IPS-15b (cell line): ENCODE measurements at regions not wholly inside any gene's neighbourhood (a gene's known extent, or its start where the extent isn't known, plus 50 kb on each side); places are given as distances from the start of the nearest gene placed in this dataset.

ENCODE experiments used
- H3K27me3 ChIP-seq: one replicate; pipeline ENCODE4 v1.6.1; 2013; ENCODE audit warnings: low read length; ENCODE audit not compliant: control insufficient read depth, insufficient read depth
- H3K36me3 ChIP-seq: one replicate; pipeline ENCODE4 v1.6.1; 2013; ENCODE audit warnings: low read length; ENCODE audit not compliant: control insufficient read depth, insufficient read depth
- H3K4me1 ChIP-seq: one replicate; pipeline ENCODE4 v1.6.1; 2013; ENCODE audit warnings: mild to moderate bottlenecking, low read length; ENCODE audit not compliant: control insufficient read depth, insufficient read depth
- H3K4me3 ChIP-seq: one replicate; pipeline ENCODE4 v1.5.1; 2013; ENCODE audit warnings: low read depth, low read length
- H3K9ac ChIP-seq: one replicate; pipeline ENCODE4 v1.6.1; 2013; ENCODE audit warnings: low read depth, mild to moderate bottlenecking, low read length
- H3K9me3 ChIP-seq: one replicate; pipeline ENCODE4 v1.6.1; 2013; ENCODE audit warnings: mild to moderate bottlenecking, low read length; ENCODE audit not compliant: control insufficient read depth, insufficient read depth

GRCh38 chr14:40296821-40297220 lies 864.6 kb upstream of the FBXO33 start:
- Histone ChIP-seq H3K9me3 (no peaks in the 10 kb centered on the region), H3K9ac (no peak overlapping the region), H3K36me3 (no peaks in the 10 kb centered on the region), H3K4me3 (no peak overlapping the region), H3K4me1 (no peaks in the 10 kb centered on the region), H3K27me3 (no peaks in the 10 kb centered on the region)

DNA sequence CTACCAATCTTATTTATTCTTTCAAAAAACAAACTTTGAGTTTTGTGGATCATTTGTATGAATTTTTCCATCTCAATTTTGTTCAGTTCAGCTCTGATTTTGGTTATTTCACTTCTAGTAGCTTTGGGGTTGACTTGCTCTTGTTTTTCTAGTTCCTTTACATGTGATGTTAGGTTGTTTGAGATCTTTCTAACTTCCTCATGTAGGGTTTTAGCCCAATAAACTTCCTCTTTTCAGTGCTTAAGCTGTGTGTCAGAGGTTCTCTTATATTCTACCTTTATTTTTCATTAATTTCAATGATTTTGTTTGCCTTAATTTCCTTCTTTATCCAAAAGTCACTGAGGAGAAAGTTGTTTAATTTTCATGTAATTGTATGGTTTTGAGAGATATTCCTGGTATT lies 860.4 kb upstream of the FBXO33 start:
- Histone ChIP-seq H3K9ac (no peak overlapping the region), H3K9me3 (no peaks in the 10 kb centered on the region), H3K27me3 (no peaks in the 10 kb centered on the region), H3K36me3 (no peaks in the 10 kb centered on the region), H3K4me3 (no peak overlapping the region), H3K4me1 (no peaks in the 10 kb centered on the region)

DNA sequence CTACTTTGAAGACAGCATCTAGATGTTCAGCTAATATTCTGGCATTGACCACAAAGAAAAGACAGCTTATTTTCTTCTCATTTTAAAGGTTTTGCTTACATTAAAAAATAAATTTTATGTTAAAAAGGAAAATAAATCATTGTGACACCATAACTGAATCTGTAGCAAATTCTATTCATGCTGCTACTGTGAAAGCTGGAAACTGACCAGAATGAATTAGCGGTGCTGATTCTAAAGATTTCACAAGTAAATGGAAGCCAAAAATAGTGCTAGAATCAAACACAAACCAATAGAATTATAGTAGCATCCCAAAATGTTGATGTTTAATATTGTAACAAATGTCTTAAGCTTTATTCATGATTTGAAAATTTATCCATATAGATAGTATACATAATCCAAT lies 850.0 kb upstream of the FBXO33 start:
- H3K9ac ChIP-seq, result no peak overlapping the region
- H3K4me3 ChIP-seq, result no peak overlapping the region
- no peaks in the 10 kb centered on the region for H3K4me1 ChIP-seq
- no peaks in the 10 kb centered on the region for H3K9me3 ChIP-seq
- H3K36me3 ChIP-seq, result no peaks in the 10 kb centered on the region
- H3K27me3 ChIP-seq, result no peaks in the 10 kb centered on the region

GRCh38 chr14:40280652-40281051 lies 848.4 kb upstream of the FBXO33 start:
- Histone ChIP-seq H3K36me3 (no peaks in the 10 kb centered on the region), H3K9me3 (no peaks in the 10 kb centered on the region), H3K4me3 (no peak overlapping the region), H3K4me1 (no peaks in the 10 kb centered on the region), H3K27me3 (no peaks in the 10 kb centered on the region), H3K9ac (no peak overlapping the region)

DNA sequence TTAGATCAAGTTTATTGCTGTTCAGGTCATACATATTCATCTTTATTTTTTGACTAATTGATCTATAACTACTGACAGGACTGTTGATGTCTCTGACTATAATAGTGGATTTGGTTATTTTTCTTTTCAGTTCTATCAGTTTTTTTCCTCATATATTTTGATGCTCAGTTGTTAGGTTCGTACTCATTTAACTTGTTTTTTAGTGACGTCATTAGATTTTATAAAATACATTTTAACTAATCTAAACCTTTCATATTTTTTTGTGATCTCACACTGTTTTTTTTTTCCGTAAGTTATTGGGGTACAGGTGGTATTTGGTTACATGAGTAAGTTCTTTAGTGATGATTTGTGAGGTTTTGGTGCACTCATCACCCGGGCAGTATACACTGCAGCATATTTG lies 841.2 kb upstream of the FBXO33 start:
- Histone ChIP-seq H3K36me3 (no peaks in the 10 kb centered on the region), H3K27me3 (no peaks in the 10 kb centered on the region), H3K4me3 (no peak overlapping the region), H3K4me1 (peaks cover 5% of the 10 kb centered on the region), H3K9me3 (no peaks in the 10 kb centered on the region), H3K9ac (no peak overlapping the region)

GRCh38 chr14:40271480-40271879 lies 839.2 kb upstream of the FBXO33 start:
- H3K9ac ChIP-seq, result no peak overlapping the region
- no peaks in the 10 kb centered on the region for H3K36me3 ChIP-seq
- peaks cover 5% of the 10 kb centered on the region for H3K4me1 ChIP-seq
- H3K4me3 ChIP-seq, result no peak overlapping the region
- H3K27me3 ChIP-seq, result no peaks in the 10 kb centered on the region
- no peaks in the 10 kb centered on the region for H3K9me3 ChIP-seq

- no peaks in the 10 kb centered on the region for H3K27me3 ChIP-seq
- H3K36me3 ChIP-seq, result no peaks in the 10 kb centered on the region
- no peaks in the 10 kb centered on the region for H3K9me3 ChIP-seq
- H3K4me1 ChIP-seq, result peaks cover 5% of the 10 kb centered on the region
- no peak overlapping the region for H3K9ac ChIP-seq
- H3K4me3 ChIP-seq, result no peak overlapping the region
Observed at GRCh38 chr14:40269436-40269835, 837.2 kb upstream of the FBXO33 start.

DNA sequence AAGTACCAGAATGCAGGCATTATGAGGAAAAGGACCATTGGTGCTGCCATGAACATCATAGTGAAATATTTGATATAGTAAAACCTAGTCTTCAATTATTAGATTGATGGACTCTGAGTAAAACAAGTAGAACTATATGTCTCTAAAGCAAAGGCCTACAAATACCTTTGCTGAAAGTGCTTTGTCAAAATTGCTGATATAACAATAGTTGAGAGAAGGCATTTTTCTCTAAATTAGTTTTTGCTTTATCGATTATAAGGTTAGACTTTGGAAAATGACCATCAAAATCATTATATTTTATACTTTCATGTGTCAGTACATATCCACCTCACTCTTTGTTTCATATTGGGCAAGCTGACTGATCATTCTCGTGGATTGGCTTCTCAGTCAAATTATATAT lies 836.0 kb upstream of the FBXO33 start:
- Histone ChIP-seq H3K4me1 (peaks cover 5% of the 10 kb centered on the region), H3K27me3 (no peaks in the 10 kb centered on the region), H3K9ac (no peak overlapping the region), H3K9me3 (no peaks in the 10 kb centered on the region), H3K36me3 (no peaks in the 10 kb centered on the region), H3K4me3 (no peak overlapping the region)

DNA sequence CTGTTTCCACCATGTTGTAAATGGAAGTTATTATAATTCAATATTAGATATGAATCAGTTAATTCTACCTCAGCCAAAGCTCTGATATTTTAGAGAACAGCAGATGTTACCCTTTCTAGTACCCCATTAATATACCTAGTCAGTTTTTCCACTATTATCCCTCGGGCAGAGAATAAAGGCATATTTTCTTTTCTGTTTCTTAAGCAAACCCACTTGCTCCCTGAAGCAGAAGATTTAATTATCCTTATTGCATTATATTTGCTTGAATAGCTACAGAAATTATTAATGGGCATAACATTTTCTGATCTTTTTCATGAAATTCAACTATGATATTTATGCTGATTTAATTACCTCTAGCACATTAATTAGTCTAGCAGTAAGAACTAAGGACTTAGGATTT lies 832.9 kb upstream of the FBXO33 start:
- Histone ChIP-seq H3K9ac (no peak overlapping the region), H3K36me3 (no peaks in the 10 kb centered on the region), H3K27me3 (no peaks in the 10 kb centered on the region), H3K4me3 (no peak overlapping the region), H3K4me1 (no peaks in the 10 kb centered on the region), H3K9me3 (no peaks in the 10 kb centered on the region)

GRCh38 chr14:40252817-40253447 lies 820.7 kb upstream of the FBXO33 start:
- Histone ChIP-seq H3K4me1 (no peaks in the 10 kb centered on the region), H3K36me3 (no peaks in the 10 kb centered on the region), H3K9me3 (no peaks in the 10 kb centered on the region), H3K27me3 (no peaks in the 10 kb centered on the region), H3K9ac (no peak overlapping the region), H3K4me3 (no peak overlapping the region)

- Histone ChIP-seq H3K36me3 (no peaks in the 10 kb centered on the region), H3K9me3 (no peaks in the 10 kb centered on the region), H3K9ac (no peak overlapping the region), H3K4me3 (no peak overlapping the region), H3K4me1 (no peaks in the 10 kb centered on the region), H3K27me3 (no peaks in the 10 kb centered on the region)
Observed at GRCh38 chr14:40248671-40249070, 816.4 kb upstream of the FBXO33 start.

DNA sequence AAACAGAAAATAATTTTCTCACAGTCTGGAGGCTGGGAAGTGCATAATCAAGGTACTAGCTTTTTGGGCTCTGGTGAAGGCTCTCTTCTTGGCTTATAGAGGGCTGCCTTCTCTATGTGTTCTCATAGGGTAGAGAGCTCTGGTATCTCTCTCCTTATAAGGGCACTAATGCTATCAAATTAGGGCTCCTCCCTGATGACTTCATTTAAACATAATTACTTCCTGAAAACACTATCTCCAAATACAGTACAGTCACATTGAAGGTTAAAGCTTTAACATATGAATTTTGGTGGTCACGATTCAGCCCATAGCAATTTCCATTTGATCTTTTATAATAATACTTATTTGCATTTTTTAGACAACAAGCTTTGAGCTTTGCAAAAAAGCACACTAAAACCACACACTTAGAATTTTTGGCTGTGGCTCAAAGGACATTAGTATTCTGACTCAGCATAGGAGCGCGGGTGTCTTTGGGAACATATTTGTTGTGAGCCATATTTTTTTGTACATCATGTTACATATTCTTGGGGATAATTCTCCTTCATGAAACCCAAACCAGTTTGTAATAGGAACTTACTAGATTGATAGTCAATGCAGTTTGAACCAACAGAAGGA lies 808.1 kb upstream of the FBXO33 start:
- H3K9me3 ChIP-seq, result peaks cover 3% of the 10 kb centered on the region
- no peaks in the 10 kb centered on the region for H3K4me1 ChIP-seq
- H3K4me3 ChIP-seq, result no peak overlapping the region
- H3K27me3 ChIP-seq, result no peaks in the 10 kb centered on the region
- H3K36me3 ChIP-seq, result no peaks in the 10 kb centered on the region
- H3K9ac ChIP-seq, result no peak overlapping the region
